GM18519 (cell line): ENCODE measurements at regions not wholly inside any gene's neighbourhood (a gene's known extent, or its start where the extent isn't known, plus 50 kb on each side); places are given as distances from the start of the nearest gene placed in this dataset.

Experiments used
- ATAC-seq: cut with Tn5 transposase; IDR thresholded peaks from one replicate; pipeline ENCODE4 v1.9.1; 2021; ENCODE audit warnings: mild to moderate bottlenecking, moderate library complexity; ENCODE audit not compliant: unreplicated experiment, low FRiP score

DNA sequence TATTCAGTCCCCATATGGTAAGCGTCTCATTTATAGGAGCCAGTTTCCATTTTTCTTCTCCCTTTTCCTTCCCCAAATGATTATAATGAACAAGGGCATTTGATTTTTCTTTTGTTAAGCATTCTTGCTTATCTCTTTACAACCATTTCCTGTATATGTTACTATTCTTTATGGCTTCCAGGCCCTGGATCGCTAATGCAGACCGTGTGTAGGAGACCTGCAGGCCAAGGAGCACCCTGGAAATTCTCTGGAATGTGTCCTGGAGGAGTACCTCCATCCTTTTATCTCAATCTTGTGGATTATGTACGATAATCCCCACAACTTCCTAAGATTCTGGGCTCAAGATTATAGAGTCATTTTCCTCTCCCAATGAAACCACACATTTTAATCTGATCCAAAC lies 439.6 kb upstream of the MMADHC start:
- no peak for ATAC-seq

DNA sequence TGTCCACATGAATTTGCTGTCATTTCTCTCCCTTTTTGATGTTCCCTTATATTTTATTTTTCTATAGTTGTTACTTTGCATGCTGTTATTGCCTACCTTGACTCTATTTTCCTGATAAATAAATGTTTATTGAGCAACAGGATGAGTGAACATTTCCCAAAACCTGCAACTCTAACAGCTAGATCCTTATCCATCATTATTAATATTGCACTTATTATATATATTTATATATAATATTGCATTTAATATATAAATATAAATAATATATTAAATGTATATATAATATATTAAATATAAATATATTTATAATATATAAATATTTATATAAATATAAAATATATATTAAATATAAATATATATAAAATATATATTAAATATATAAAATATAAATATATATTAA lies 436.1 kb upstream of the MMADHC start:
- no peak for ATAC-seq

DNA sequence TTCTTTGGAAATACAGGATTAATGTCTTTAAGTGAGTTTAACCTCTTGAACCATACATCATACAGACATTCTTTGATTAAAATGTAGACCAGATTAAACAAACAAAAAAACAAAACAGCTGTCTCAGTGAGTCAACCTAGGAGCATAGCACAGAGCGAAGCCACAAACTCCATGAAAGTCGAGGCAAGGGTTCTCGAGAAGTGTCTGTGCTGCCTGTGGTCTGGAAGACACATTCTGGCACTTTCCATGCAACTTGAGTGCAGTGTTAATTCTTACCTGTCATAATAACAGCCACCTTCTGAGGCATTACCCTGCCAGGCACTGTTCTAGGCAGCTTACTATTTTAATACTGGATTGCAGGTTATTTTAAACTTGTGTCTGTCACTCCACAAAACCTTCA lies 435.5 kb upstream of the MMADHC start:
- no peak for ATAC-seq

DNA sequence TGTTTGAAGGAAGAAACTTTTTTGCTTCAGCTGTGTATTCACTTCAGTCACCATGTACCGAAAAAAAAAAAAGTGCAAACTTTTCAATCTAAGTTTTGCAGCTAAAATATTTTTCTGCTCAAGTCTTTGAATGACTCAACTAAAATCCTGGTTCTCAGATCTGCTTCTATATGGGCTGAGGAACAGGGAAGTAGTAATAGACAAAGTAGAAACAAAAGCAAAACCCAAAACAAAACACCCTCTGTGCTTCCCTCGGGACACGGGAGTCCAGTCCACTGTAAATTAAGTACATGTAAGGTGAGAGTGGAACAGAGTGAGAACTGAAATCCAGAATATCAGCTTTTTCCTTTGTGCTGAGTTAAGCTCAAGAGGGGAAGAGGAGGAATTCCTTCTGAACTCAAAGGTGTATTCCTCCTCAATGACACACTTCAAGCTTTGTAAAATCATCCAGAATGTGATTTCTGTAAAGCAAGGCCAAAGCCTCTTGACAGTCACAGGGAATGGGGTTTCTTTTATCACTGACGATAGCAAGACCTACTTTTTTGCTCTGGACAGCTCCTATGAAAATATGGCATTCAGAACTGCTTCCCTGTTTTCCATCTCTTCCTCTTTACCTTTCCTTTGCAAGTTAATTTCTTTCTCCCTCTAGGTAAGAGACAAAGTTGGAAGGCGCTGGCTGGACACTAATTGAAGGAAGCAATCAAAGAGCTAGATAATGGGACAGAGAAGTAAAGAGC lies 433.5 kb upstream of the MMADHC start:
- ATAC-seq, result no peak

DNA sequence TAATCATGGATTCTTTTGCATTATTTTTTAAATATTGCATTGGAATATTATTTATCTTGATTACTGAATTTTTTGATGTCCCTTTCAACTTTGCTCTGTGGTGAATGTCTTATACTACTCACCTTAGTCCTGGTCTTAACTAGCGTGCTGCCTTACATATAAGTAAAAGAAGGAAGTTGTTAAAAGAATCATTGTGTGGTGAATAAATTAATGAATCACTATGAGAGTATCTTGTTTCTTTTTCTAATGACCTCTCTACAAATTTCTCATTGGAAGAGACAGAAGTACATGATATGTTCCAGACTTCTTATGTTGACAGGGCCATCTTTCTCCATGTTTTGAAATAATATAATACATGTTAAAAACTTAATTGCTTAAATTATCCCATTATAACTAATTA lies 432.6 kb upstream of the MMADHC start:
- no peak for ATAC-seq

DNA sequence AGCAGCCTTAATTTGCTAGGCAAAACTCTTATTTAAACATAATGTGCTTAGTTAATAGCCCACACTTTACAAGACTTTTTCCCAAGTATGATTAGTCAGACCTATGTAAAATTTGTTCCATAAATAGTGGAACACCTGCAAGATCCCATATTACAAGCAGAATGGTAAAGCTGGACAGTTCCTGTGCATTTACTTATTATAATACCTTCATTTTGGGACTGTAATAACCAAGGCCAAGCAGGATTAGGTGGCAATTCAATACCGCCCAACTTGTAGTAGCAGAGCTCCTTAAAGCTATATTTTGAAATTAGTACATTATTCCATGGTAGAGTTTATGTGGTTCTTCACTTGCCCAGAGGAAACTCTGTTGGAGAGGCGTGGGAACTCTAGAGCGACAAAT lies 431.5 kb upstream of the MMADHC start:
- ATAC-seq, result no peak

DNA sequence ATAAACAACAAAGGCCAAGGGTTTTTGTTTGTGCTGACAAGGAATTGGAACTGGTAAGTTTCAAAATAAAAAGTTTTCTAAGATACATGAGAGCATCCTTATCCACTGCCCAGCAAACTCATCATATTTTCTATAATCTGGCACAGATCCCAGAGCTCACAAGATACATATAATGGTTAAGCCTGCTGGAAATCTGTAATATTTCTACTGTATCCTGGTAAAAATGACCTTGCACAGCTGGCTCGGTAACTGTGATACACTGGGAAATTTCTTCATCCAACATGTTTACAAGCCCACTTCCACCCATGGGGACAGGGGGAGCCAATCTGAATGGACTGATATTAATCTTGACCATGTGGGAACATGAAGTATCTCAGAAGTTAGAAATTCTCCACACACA lies 425.4 kb upstream of the MMADHC start:
- no peak for ATAC-seq

DNA sequence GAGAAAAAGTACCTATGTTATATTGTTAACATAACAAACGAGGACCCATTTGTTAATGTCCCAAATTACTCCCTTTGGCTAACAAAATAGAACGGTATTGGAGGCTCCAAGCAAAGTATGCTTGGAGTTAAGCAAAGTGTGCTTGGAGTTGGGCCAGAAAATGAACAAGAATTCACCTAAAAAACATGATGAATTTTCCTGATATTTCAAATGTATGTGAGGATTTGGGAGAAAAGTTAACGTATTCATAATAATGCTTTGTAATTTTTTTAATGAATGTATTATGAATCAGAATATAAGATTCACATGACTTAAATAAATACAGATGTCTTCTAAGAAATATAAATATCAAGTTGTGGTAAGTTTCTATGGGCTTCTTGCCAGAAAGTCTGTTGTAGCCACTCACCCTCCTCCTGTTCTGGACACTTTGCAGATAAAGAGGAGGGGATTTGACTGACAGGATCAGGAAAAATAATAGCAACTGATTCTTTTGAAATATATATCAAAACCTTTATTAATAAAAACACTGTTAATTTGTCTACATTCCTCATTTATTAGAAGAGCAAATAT lies 423.7 kb upstream of the MMADHC start:
- ATAC-seq, result no peak

DNA sequence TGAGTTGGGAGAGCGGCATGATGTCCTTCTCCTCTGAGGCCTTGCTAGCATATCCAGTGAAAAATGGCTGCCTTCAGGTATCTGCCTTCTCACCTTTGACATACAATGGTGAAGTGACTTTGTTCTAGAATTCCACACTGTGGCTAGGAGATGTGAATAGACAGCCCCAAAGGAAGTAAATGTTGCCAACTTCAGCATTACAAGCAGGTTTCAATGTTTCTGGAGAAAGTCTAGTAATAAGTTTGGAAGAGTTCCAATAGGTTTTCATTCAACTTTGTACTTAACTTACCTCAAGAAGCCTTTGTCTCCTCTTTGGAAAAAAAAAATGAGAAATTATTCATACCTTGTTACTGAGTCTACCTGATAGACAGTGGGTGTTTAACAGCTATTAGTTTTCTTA lies 421.3 kb upstream of the MMADHC start:
- no peak for ATAC-seq

DNA sequence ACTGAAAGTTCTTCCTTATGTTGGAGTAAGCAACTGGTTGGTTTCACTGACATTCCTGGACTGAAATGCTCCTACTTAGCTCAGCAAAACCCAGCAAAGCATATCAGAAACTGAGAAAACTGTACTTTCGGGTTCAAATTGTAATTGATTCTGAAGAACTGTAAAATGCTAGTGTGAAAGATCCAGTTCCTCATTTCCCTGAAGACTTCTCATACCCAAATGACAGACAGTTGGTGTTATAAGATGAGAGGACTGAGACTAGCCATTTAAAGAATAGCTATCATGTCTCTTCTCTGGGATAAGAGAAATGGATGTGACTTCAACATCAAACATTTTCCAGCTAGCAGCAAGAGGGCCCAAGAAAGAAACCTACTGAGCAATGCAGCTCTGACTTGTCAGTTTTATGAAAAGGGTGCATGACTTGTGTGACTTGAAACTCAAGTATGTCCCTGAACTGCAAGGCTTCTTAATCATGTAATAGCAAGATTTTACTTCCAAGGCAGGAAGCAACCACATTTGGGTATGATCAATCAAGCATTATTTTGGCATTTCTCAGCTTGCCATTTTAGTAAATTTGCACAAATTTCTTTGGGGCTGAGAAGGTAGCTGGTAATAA lies 420.3 kb upstream of the MMADHC start:
- no peak for ATAC-seq

DNA sequence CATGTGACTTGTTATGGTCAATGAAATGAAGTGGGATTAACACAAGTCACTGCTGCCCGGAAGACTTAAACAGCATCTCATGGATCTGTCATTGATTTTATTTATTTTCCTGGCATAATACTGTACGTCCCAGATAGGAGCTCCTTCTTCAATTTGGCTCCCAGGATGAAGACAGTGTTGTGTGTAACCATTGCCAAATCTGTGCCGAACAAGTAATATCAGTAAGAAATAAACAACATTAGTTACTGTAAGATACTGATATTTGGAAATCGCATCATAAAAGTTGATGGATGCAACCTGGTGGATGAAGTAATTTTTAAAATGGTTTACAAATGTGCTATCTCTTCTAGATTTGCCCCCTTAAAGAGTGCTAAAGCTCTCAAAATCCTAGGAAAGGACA lies 419.0 kb upstream of the MMADHC start:
- no peak for ATAC-seq

DNA sequence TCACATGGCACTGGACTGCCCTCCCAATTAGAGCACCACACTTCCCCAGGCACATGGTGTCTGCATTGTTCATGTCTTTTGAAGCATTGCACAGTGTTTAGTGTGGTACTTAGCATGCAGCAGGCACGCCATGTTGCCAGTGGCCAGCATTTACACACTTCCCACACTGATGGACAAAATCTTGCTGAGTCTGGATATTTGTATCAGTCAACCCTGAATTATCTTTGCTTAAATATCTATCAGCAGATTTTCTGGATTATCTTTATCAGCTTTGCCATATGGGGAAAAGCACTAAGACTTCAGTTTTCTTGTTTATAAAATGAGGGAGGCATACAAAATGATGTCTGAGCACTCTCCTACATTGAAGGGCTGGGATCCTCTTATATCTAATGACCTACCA lies 416.0 kb upstream of the MMADHC start:
- no peak for ATAC-seq

DNA sequence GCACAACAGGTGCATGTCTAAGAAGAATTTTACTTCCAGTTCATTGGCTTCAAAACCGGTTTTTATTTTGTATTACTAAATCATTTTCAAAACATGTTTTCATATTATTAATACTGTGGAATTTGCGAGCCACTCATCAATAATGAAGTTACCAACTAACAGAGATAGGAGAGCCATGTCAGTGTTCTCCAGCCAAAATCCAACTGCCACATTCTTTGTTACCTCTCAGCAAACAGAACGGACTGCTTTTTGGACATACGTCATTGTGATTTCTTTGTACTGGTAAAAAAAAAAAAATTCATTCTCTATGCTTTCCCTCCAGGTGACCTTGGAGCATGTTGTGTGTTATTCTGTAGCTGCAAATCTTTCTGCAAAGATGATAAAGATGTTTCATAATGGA lies 414.2 kb upstream of the MMADHC start:
- no peak for ATAC-seq

DNA sequence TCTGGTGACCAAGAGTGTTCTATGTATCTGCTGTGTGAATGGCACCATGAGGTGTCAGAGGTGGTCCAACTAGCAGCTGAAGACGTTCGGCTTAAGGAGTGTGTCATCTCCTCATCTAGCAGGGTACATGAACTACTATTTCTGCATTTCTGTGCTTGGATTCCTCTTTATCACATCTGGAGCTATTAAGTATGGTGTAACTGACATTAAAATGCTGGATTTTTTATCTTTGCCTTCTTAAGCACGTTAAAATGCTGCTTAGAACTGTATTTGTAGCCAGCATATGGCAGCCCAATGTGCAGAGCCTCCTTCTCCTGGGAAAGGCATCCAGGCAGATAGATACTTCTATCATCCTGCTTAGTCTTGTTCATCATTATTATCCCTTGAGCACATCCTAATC lies 409.3 kb upstream of the MMADHC start:
- ATAC-seq, result no peak

DNA sequence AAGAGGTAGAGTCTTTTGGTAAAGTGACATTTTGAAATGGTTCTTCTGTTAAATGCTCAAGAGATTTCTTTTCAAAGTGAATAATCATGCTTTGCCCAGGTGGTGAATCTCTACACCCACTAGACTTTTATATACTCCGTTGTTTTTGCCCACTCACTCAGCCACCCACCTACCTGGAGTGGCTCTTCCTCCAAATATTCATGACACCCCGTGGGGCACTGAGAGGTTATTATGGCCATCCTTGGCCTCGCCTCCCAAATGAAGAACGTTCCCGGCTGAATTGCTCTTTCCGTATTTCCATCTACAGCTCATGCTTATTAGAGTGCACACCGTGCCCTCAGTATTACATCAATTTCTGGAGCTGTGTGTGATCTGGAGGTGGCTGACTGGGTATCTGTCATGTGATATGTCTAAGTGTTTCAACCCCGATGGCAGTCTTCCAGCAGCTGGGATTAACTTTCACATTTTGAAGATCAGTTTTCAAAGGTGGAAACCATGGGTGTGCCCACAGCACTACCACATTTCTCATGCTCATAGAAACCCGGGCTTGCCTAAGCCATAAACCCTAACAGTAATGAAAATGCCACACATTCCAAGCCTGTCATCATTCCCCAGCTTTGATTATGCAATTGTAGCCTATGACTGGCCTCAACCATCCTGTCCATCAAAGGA lies 406.6 kb upstream of the MMADHC start:
- ATAC-seq, result no peak

DNA sequence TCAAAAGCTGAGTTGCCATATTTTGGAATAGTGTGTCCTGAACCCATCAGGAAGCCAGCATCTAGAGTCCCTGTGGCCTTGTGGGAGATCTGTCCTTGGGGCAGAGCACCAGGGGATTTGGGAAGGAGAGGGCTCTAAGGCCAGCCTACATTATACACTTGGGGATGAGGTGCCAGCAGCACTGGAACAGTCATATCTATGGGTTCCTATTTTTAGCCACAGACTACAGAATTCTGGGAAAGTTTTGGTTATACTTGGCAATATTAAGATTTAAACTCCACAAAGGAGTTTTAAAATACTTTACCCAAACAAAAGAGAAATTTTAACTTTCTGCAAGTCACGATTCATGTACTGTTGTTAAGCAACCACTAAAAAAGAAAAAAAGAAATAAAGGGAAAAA lies 405.7 kb upstream of the MMADHC start:
- no peak for ATAC-seq

DNA sequence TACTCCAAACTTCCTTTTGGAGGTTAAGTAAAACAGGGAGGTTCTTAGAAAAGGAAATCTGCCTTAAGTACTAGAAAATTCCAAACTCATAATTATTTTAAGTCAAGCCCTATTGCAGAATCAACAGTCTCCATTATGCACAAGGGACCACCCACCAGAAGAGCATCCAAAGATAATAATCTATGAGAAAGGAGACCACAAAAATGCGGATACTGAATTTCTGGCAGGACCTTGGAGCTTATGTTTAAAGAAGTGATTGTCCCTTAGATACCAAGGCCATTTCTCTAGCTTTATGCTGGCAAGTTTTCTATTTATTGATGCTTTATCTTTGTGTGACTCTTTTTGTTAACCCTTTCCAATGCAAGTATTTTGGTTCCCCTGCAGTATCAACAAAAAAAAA lies 404.0 kb upstream of the MMADHC start:
- no peak for ATAC-seq

DNA sequence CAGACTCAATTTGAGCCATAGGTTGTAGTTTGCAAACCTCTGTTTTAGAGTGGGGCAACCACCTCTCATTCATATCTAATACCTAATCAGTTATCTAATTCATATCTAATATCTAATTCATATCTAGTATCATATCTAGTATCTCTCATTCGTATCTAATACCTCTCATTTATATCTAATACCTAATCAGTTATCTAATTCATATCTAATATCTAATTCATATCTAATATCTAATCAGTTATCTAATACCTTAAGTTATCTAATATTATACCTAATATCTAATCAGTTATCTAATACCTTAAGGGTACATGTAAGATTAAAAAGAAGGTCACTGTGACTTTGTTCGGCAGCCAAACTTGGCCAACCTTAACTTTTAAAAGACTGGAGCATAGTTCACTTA lies 403.4 kb upstream of the MMADHC start:
- ATAC-seq, result no peak

DNA sequence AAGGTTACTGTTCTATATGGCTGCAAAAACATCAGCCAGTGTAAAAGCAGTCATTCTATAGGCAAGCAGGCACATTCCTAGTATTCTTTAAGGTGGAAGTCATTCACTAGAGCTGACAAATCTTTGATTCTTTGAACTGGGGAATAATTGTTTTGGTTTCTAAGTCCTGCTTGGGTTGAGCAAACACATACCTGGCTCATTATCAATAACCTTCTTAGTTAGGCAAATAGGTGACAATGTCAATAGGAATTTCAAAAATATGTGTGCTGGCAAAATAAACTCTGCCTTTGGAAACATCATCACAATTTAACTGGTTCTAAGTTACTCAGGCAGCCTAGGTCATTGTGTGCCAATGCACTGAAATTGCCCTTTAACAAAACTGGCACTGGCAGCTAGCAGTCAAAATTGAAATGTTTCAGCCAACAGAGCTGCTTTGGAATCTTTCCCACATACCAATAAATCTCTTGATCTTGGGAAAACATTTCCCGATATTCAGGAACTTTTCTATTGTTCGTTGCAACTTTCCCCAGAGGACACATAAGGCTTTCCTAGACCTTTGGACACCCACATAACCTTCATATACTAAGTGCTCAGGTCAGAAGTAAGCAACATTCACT lies 402.0 kb upstream of the MMADHC start:
- ATAC-seq, result no peak

DNA sequence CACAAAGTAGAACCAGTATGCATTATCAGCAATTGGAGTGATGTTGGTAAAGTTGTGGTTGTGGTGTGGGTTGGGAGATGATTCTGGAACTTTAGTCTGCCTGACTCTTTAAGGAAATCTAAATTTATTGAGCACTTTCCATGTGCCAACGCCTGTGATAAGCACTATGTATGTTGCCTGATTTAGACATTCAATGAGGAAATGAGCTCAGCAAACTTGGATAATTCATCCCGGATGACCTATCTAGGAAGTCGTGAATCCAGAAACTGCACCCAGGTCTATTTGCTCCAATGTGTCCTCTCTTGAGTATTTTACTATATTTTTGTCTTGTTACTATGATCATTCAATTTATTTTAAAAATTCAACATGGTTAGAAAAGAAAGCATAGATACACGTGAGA lies 400.8 kb upstream of the MMADHC start:
- no peak for ATAC-seq

DNA sequence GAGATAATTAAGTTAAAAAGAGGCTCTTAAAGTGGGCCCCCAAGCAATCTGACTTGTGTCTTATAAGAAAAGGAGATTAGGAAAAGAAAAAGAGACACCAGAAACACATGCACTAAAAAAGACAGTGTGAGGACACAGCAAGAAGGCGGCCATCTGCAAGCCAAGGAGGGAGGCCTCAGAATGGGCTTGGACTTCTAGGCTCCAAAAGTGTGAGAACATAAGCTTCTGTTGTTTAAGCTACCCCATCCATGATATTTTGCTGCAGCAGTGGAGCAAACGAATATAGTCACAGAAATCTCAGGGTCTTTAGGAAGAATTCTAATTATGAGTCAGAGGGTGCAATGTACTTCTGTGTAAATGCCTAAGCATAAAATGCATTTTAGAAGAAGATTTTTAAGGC lies 399.3 kb upstream of the MMADHC start:
- no peak for ATAC-seq
